H1 (cell line): ENCODE measurements at regions not wholly inside any gene's neighbourhood (a gene's known extent, or its start where the extent isn't known, plus 50 kb on each side); places are given as distances from the start of the nearest gene placed in this dataset.

Source experiments
- CTCF ChIA-PET: fragments of 300-600 bp; sonication (Branson Sonifier 250); formaldehyde crosslinking; loops from one replicate; lab custom pipeline; 2021; ENCODE audit not compliant: partially characterized antibody; lab: Charles Lee
- POLR2A ChIA-PET: fragments of 300-600 bp; sonication (Branson Sonifier 250); formaldehyde crosslinking; loops from one replicate; lab custom pipeline; 2021; ENCODE audit warnings: inconsistent platforms; ENCODE audit not compliant: partially characterized antibody; lab: Charles Lee
- DNase-seq, 2 experiments: peaks; one replicate each; pipeline versions ENCODE4 v3.0.0 to v3.0.0-alpha.2; 2010 to 2022; ENCODE audit warnings: low spot score in 2 of 2, low read depth in 1 of 2, mixed read lengths in 1 of 2
- FAIRE-seq: peaks from 2 replicates; lab custom pipeline; 2011; peaks lifted over from hg19 to GRCh38; lab: Jason Lieb, UNC
- H2AFZ ChIP-seq: 2 replicates; pipeline ENCODE4 v1.8.1; 2012; ENCODE audit warnings: low read length, inconsistent platforms
- H2AK5ac ChIP-seq: 2 replicates; pipeline ENCODE4 v1.6.1; 2013; ENCODE audit warnings: low read depth, low read length
- H2BK120ac ChIP-seq: replicated peaks from 2 replicates; pipeline ENCODE3; 2013; ENCODE audit warnings: low read depth, low read length, inconsistent platforms
- H2BK12ac ChIP-seq: 2 replicates; pipeline ENCODE4 v1.6.1; 2013; ENCODE audit warnings: low read depth, low read length
- H2BK15ac ChIP-seq: 2 replicates; pipeline ENCODE4 v1.6.1; 2013; ENCODE audit warnings: low read length
- H2BK20ac ChIP-seq: 2 replicates; pipeline ENCODE4 v1.6.1; 2013; ENCODE audit warnings: low read length
- H2BK5ac ChIP-seq: 2 replicates; pipeline ENCODE4 v1.6.1; 2013; ENCODE audit warnings: low read depth, low read length
- H3K14ac ChIP-seq: 2 replicates; pipeline ENCODE4 v1.6.1; 2013; ENCODE audit warnings: inconsistent platforms; ENCODE audit not compliant: insufficient read length
- H3K18ac ChIP-seq: 2 replicates; pipeline ENCODE4 v1.6.1; 2013; ENCODE audit warnings: low read length; ENCODE audit errors: extremely low read depth
- H3K23ac ChIP-seq: 2 replicates; pipeline ENCODE4 v1.6.1; 2013; ENCODE audit warnings: inconsistent platforms; ENCODE audit not compliant: insufficient read length
- H3K23me2 ChIP-seq: 2 replicates; pipeline ENCODE4 v1.6.1; 2013; ENCODE audit warnings: low read depth, low read length
- H3K27ac ChIP-seq: 2 replicates; pipeline ENCODE4 v1.6.1; 2011; ENCODE audit warnings: low read depth, low read length, inconsistent platforms
- H3K27me3 ChIP-seq, 4 experiments: replicated peaks in 1 of 4; 1 replicate in 1 of 4; 2 replicates in 3 of 4; pipeline versions ENCODE4 v1.6.1 to v1.8.1; 2011 to 2013; ENCODE audit warnings: low read length in 3 of 4, mild to moderate bottlenecking in 3 of 4, inconsistent platforms in 2 of 4, mixed read lengths in 2 of 4, moderate library complexity in 1 of 4; ENCODE audit not compliant: control insufficient read depth in 3 of 4, insufficient read depth in 3 of 4; ENCODE audit errors: extremely low read depth in 1 of 4
- H3K36me3 ChIP-seq, 4 experiments: 2 replicates each; pipeline versions ENCODE4 v1.6.1 to v1.8.1; 2011 to 2013; ENCODE audit warnings: mild to moderate bottlenecking in 4 of 4, low read length in 3 of 4, moderate library complexity in 2 of 4, control low read depth in 1 of 4, inconsistent platforms in 1 of 4; ENCODE audit not compliant: insufficient read depth in 4 of 4, control insufficient read depth in 2 of 4
- H3K4ac ChIP-seq: replicated peaks from 2 replicates; pipeline ENCODE3; 2013; ENCODE audit warnings: low read length, low read depth, mixed read lengths, inconsistent platforms; ENCODE audit not compliant: insufficient read length
- H3K4me1 ChIP-seq, 4 experiments: replicated peaks in 1 of 4; 1 replicate in 1 of 4; 2 replicates in 3 of 4; pipeline versions ENCODE4 v1.6.1 to v1.8.1; 2011 to 2013; ENCODE audit warnings: low read length in 3 of 4, inconsistent platforms in 2 of 4, mixed read lengths in 1 of 4; ENCODE audit not compliant: insufficient read depth in 4 of 4, control insufficient read depth in 3 of 4
- H3K4me2 ChIP-seq, 2 experiments: 2 replicates each; pipeline versions ENCODE4 v1.6.1 to v1.8.1; 2011 to 2013; ENCODE audit warnings: low read depth in 2 of 2, low read length in 2 of 2, control low read depth in 1 of 2, inconsistent platforms in 1 of 2, mild to moderate bottlenecking in 1 of 2; ENCODE audit not compliant: insufficient read depth in 1 of 2
- H3K4me3 ChIP-seq, 4 experiments: fragments of 200-600, 300-600 bp in 1 of 4; sonication (generic), shearing (Covaris generic), sonication (Bioruptor Twin) in 1 of 4; 2 replicates each; pipeline versions ENCODE4 v1.5.1 to v1.8.1; 2011 to 2016; ENCODE audit warnings: low read length in 4 of 4, low read depth in 3 of 4, control low read depth in 2 of 4, inconsistent platforms in 2 of 4, mild to moderate bottlenecking in 2 of 4, mixed read lengths in 1 of 4, moderate library complexity in 1 of 4; ENCODE audit not compliant: insufficient read depth in 2 of 4; ENCODE audit errors: extremely low read depth in 1 of 4
- H3K56ac ChIP-seq: replicated peaks from 2 replicates; pipeline ENCODE3; 2013; ENCODE audit warnings: low read depth, mild to moderate bottlenecking, mixed read lengths, low read length, inconsistent platforms; ENCODE audit not compliant: insufficient read length
- H3K79me1 ChIP-seq: 2 replicates; pipeline ENCODE4 v1.6.1; 2013; ENCODE audit warnings: low read depth, low read length, control low read depth
- H3K79me2 ChIP-seq, 2 experiments: 2 replicates each; pipeline versions ENCODE4 v1.6.1 to v1.8.1; 2012 to 2013; ENCODE audit warnings: low read length in 2 of 2, mild to moderate bottlenecking in 2 of 2, inconsistent platforms in 1 of 2; ENCODE audit not compliant: insufficient read depth in 2 of 2, control insufficient read depth in 1 of 2
- H3K9ac ChIP-seq, 4 experiments: replicated peaks in 1 of 4; 1 replicate in 1 of 4; 2 replicates in 3 of 4; pipeline versions ENCODE4 v1.6.1 to v1.8.1; 2011 to 2013; ENCODE audit warnings: low read depth in 3 of 4, low read length in 3 of 4, control low read depth in 2 of 4, mild to moderate bottlenecking in 2 of 4, moderate library complexity in 2 of 4, inconsistent platforms in 1 of 4; ENCODE audit errors: extremely low read depth in 1 of 4
- H3K9me3 ChIP-seq, 2 experiments: 2 replicates each; pipeline versions ENCODE4 v1.6.1 to v1.8.1; 2012 to 2013; ENCODE audit warnings: mild to moderate bottlenecking in 2 of 2, moderate library complexity in 2 of 2, control low read depth in 1 of 2, inconsistent platforms in 1 of 2, low read depth in 1 of 2, low read length in 1 of 2, mixed read lengths in 1 of 2; ENCODE audit not compliant: insufficient read depth in 2 of 2
- H4K20me1 ChIP-seq, 2 experiments: replicated peaks in 1 of 2; 2 replicates each; pipeline versions ENCODE3 to v1.8.1; 2011 to 2013; ENCODE audit warnings: inconsistent platforms in 2 of 2, low read length in 2 of 2, mild to moderate bottlenecking in 1 of 2; ENCODE audit not compliant: insufficient read depth in 2 of 2, control insufficient read depth in 1 of 2
- H4K5ac ChIP-seq: 2 replicates; pipeline ENCODE4 v1.6.1; 2013; ENCODE audit warnings: low read length, low read depth, mixed read lengths, inconsistent platforms; ENCODE audit not compliant: insufficient read length
- H4K8ac ChIP-seq: 2 replicates; pipeline ENCODE4 v1.8.0; 2013; ENCODE audit warnings: mild to moderate bottlenecking, moderate library complexity, low read length, inconsistent platforms; ENCODE audit not compliant: insufficient read depth; ENCODE audit errors: extremely low read depth
- H4K91ac ChIP-seq: replicated peaks from 2 replicates; pipeline ENCODE3; 2013; ENCODE audit warnings: low read length, mixed read lengths, inconsistent platforms; ENCODE audit not compliant: insufficient read length
- RFX5 ChIP-seq: IDR thresholded peaks from 2 replicates; pipeline ENCODE4 v1.6.1; 2011; ENCODE audit warnings: low read depth, low read length, improper control_type of control experiment, borderline replicate concordance
- TBP ChIP-seq: IDR thresholded peaks from 2 replicates; pipeline ENCODE4 v1.6.1; 2011; ENCODE audit warnings: low read depth, low read length, improper control_type of control experiment
- WGBS, 2 experiments: shearing (Covaris generic) in 1 of 2; methylation state at CpG; one replicate each; pipeline versions ENCODE4 v1.1.6 to v1.1.7; 2013 to 2015; ENCODE audit warnings: low lambda C conversion rate in 2 of 2, mixed read lengths in 2 of 2, inconsistent platforms in 1 of 2, low coverage in 1 of 2, missing lambda C conversion rate in 1 of 2; ENCODE audit not compliant: insufficient replicate concordance in 2 of 2, insufficient coverage in 1 of 2, insufficient read length in 1 of 2; ENCODE audit errors: extremely low coverage in 1 of 2, missing lambda C conversion rate in 1 of 2; 5-methylcytosine and 5-hydroxymethylcytosine counted together
- TF ChIP-seq, protein P1 (sequence below), 3 experiments: IDR thresholded peaks; 1 replicate in 2 of 3; 2 replicates in 1 of 3; pipeline versions ENCODE4 v1.5.1 to v1.6.1; 2011; ENCODE audit warnings: low read length in 3 of 3, mild to moderate bottlenecking in 3 of 3, inconsistent platforms in 2 of 3, low read depth in 1 of 3, moderate library complexity in 1 of 3; ENCODE audit not compliant: insufficient read depth in 1 of 3; ENCODE audit errors: control extremely low read depth in 1 of 3

DNA sequence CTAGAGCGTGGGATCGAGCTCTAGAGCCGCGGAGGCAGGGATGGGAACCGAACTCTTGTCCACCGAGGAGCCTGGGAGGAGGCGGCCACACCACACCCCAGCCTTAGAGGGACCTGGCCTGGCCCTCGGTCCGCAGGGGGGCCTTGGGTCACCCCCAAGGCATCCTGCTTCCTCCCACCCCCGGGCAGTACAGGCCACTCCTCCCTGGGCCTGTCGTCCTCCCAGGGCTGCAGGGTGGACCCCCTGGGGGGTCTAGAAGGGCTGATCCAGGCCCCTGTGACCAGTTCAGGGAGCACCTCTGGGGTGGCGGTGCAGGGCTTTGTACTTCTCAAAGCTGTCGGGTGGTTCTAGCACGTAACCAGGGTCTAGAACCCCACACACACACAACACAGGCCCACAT is 79.1 kb upstream of the FBRSL1 start:
- no peak overlapping the region for H2BK15ac ChIP-seq
- H3K23me2 ChIP-seq: no peaks in the 10 kb centered on the region; the same call in 1 of the 2 replicates
- H3K79me1 ChIP-seq: no peaks in the 10 kb centered on the region
- H2AK5ac ChIP-seq: no peak overlapping the region
- POLR2A ChIA-PET: interaction anchor here (0.6 to 1.6 kb wide), 2 partner anchors 23 to 156 kb away, joined by 3 to 7 read pairs; no protein-coding TSS in a partner anchor
- no peak overlapping the region for H4K91ac ChIP-seq
- H2BK120ac ChIP-seq: no peak overlapping the region
- no peak overlapping the region for H3K9ac ChIP-seq
- no peaks in the 10 kb centered on the region; a peak in 1 of 4 replicates for H3K9me3 ChIP-seq
- no peak overlapping the region for H3K14ac ChIP-seq
- H3K4me1 ChIP-seq: peaks cover 0 to 2% (median 0%) of the 10 kb centered on the region in 4 experiments; a peak in 2 of 7 replicates
- H3K23ac ChIP-seq: no peak overlapping the region
- no peak for TF ChIP-seq TBP
- no peak for TF ChIP-seq RFX5
- TF ChIP-seq, protein P1, sequence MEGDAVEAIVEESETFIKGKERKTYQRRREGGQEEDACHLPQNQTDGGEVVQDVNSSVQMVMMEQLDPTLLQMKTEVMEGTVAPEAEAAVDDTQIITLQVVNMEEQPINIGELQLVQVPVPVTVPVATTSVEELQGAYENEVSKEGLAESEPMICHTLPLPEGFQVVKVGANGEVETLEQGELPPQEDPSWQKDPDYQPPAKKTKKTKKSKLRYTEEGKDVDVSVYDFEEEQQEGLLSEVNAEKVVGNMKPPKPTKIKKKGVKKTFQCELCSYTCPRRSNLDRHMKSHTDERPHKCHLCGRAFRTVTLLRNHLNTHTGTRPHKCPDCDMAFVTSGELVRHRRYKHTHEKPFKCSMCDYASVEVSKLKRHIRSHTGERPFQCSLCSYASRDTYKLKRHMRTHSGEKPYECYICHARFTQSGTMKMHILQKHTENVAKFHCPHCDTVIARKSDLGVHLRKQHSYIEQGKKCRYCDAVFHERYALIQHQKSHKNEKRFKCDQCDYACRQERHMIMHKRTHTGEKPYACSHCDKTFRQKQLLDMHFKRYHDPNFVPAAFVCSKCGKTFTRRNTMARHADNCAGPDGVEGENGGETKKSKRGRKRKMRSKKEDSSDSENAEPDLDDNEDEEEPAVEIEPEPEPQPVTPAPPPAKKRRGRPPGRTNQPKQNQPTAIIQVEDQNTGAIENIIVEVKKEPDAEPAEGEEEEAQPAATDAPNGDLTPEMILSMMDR (IDR thresholded peaks at IDR 0.05; ENCODE audit: control extremely low read depth in 1 of 3, insufficient read depth in 1 of 3, low read depth in 1 of 3, low read length in 3 of 3): no peak
- no peak for FAIRE-seq
- H3K4me2 ChIP-seq: no peak overlapping the region
- no peak overlapping the region for H3K4me3 ChIP-seq
- H4K8ac ChIP-seq: no peak overlapping the region; the same call in 1 of the 2 replicates
- no peak overlapping the region for H3K27ac ChIP-seq
- no peak overlapping the region for H3K18ac ChIP-seq
- H3K4ac ChIP-seq: no peak overlapping the region
- no peak overlapping the region for H2BK12ac ChIP-seq
- no peaks in the 10 kb centered on the region for H3K79me2 ChIP-seq
- WGBS, 2 experiments: 88% methylated on average over 12 of the region's 14 CpGs; no CpG with 5 or more reads in 1 of the 2 experiments
- no peak overlapping the region for H4K5ac ChIP-seq
- CTCF ChIA-PET: interaction anchor here (0.7 to 1.3 kb wide), 4 partner anchors 9 to 204 kb away, joined by 3 to 6 read pairs (median 4); no protein-coding TSS in a partner anchor
- no peak overlapping the region for H2AFZ ChIP-seq
- no peak for DNase-seq
- H3K27me3 ChIP-seq: peaks cover 0 to 12% (median 8%) of the 10 kb centered on the region in 4 experiments; a peak in 3 of 7 replicates
- no peak overlapping the region for H2BK5ac ChIP-seq
- no peak overlapping the region for H2BK20ac ChIP-seq
- H3K56ac ChIP-seq: no peak overlapping the region
- H3K36me3 ChIP-seq: no peaks in the 10 kb centered on the region
- peaks cover 0 to 2% of the 10 kb centered on the region in 2 experiments for H4K20me1 ChIP-seq
